Suppressor macrophage (primary cell): ENCODE measurements at regions not wholly inside any gene's neighbourhood (a gene's known extent, or its start where the extent isn't known, plus 50 kb on each side); places are given as distances from the start of the nearest gene placed in this dataset.

ENCODE experiments used
- DNase-seq, 4 experiments: peaks; one replicate each; pipeline ENCODE4 v3.0.0-alpha.2; 2020 to 2022

DNA sequence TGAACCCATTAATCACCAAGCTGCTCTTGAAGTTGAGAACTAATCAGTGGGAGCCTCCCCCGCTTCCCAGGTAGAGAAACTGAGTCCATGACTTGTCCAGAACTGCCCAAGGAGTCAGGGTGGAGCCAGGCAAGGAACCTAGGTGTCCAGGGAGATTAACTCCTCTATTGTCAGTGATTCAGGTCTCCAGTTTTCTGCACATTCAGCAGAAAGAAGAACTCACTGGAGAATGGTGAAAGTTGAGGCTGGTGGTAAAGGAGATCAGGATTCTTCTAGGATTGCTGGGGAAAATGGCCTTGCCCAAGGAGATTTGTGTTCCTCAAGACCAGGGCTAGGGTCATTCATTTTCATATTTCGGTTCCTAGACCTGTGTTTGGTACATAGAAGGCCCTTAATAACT, 87.2 kb upstream of the CISTR start:
- DNase-seq: no peak

DNA sequence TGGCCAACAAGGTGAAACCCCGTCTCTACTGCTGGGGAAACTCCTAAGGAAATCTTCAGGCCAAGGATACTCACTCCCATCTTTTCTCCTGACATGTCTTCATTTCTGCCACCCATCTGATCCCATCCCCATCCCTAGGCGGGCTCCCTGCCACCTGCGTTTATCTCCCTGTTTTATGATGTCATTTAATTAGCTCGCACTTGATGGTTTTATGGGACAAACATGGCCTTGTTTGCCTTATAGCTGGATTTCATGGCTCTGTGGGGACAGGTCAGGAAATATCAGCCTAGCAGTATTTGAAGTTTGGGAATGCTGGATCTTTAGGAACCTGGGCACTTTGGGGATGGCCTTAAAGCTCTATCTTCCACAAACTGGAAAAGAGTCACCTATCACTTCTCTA, 88.5 kb upstream of the CISTR start:
- DNase-seq: no peak

- DNase-seq: no peak
Measured at GRCh38 chr12:53842686-53843085, 90.9 kb upstream of the CISTR start.

GRCh38 chr12:53843545-53843944, 91.8 kb upstream of the CISTR start:
- no peak for DNase-seq

DNA sequence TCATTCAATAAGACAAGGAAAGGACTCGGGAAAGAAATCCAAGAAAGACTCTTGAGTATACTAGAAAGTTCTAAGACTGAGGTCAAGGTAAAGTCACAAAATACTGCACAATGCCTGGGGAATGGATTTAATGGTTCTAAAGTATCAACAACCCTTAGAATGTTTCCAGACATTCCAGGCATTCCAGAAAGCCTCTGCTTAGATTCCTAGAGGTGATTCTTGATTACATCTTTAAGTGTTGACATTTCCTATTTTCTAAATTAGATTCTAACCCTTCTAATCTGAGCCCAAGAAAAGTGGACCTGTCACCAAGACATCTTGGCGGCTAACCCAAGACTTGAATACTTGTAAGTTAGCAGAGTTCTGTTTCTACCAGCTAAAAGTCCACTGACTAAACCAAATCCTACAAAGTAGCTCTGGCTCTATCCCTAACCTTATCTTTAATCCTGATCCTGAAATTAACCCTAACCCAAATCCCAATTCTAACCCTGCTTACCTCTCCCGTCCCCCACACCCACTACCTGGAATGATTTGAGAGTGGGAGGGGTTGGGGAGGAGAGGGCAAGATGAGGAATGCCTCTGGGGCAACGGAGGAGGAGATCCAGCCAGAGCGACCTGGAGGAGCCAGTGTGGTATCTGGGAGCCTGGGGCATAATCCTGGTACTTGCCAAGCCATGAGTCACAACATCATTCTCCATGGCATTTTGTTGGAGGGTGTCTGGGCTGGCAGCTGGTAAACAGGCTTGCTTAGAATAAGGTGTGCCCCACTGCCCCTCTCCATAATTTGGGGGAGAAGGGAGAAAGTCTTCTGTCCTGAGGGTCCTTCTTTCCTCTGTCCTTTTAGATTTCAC, 93.4 kb upstream of the HOXC13 start:
- DNase-seq: no peak

DNA sequence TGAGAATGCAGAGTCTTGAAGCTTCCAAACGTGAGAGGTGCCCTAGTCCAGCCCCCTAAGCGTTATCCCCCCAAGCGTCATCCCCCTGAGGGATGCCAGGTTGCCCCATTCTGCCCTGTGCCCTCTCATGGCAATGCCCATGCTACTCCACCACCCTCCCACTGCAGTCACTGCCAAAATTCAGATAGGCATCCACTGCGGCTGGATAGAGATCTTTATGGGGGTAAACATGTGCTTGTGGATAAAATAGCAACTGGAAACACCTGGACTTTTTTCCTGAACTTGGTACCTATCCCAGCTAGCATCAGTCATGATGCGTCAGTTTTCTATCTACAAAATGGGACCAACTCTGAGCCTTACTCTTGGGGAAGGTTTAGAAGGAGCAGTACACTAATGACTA, 92.7 kb upstream of the HOXC13 start:
- DNase-seq: no peak

- DNase-seq: no peak
Measured at GRCh38 chr12:53849113-53849512, 89.5 kb upstream of the HOXC13 start.

- no peak for DNase-seq
Measured at GRCh38 chr12:53849656-53850055, 89.0 kb upstream of the HOXC13 start.

- DNase-seq: no peak
Measured at GRCh38 chr12:53852061-53852460, 86.6 kb upstream of the HOXC13 start.

- DNase-seq: no peak
Measured at GRCh38 chr12:53852992-53853391, 85.6 kb upstream of the HOXC13 start.

GRCh38 chr12:53854701-53855316, 83.8 kb upstream of the HOXC13 start:
- DNase-seq: no peak

- DNase-seq: peak in 1 of 4 experiments; percentile 3
Measured at GRCh38 chr12:53856132-53856531, 82.5 kb upstream of the HOXC13 start.

DNA sequence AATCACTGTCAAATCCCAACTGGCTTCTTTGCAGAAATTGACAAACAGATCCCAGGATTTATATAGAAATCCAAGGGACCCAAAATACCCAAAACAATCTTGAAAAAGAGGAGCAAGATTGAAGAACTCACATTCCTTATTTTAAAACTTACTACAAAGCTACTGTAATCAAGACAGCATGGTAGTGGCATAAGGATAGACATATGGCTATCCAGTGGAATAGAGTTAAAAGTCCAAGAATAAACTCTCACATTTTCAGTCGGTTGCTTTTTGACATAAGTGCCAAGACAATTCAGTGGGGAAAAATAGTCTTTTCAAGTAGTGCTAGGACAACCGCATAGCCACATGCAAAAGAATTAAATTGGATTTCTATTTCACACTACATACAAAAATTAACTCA, 81.0 kb upstream of the HOXC13 start:
- no peak for DNase-seq

DNA sequence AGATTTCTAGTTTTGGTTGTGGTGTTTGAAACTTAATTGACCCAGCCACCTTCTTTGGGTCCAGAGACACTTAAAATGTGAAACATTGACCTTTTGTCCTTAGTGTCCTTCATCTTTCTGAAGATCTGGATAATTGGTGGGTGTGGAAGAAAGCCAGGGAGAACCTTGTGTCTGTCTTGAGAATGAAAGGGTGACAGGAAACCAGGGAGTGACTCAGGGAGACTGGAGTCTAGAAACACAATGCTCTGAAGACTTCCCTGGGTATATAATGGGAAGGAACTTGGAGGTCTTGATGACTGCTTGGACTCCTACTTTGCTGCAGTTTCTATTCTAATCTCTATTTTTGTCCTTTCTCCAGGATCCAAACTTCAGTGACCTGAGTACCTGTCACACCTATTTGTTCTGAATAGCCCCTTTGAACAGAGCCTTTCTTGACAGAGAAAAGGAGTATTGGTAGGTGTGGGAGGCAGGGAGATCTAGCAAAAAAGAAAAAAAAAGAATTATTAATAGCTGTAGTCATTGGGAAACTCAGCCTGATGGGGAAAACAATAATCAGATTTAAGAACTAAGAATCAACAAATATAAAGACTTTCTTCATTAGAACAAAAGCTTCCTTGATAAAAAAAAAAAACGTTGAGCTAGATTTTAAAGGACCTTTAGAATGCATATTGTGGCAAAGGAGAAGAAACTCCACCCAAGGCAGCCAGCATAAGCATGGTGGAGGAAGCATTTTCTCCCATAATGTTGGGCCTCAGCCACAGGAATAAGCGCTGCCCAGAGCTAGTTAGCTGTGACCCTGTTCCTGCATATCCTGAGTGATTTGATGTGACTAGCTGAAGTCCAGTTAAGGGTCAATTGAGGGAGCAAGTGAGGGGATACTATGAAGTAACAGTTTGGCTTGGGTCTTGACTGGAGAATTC, 77.9 kb upstream of the HOXC13 start:
- DNase-seq: no peak

DNA sequence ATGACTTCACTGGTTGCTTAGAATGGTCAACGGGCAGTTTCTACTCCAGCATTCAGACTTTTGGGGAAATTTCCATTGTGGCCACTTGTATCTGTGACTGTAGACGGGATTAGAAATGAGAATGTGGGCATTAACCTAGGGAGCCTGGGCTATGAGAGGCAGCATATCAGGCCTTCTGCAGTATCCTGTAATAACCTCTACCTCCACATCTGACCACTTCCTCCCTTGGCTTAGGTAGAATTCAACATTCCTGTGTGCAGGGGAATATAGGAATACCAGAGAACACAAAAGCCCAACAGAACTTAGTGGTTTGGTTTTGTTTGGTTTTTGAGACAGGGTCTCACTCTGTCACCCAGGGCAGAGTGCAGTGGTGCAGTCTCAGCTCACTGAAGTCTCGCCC, 76.4 kb upstream of the HOXC13 start:
- no peak for DNase-seq

- no peak for DNase-seq
Measured at GRCh38 chr12:53862831-53863230, 75.8 kb upstream of the HOXC13 start.

DNA sequence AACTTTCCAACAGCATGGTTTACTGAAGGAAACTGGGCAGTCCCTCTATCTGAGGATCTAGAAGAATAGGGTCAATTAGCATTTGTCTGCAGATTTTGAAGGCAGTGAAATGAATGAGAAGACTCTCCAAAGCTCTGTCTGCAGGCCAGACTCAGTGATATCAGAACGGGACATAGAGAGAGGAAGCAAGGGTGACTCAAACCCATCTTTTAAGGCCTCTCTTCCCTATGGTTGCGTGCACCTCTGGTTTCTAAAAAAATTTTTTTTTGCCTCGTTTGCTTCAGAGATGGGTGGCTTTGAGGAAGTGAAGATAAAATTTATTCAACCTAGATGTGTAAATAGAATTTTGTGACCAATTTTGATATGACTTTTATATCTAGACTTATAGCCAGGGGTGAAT, 71.9 kb upstream of the HOXC13 start:
- DNase-seq: no peak

DNA sequence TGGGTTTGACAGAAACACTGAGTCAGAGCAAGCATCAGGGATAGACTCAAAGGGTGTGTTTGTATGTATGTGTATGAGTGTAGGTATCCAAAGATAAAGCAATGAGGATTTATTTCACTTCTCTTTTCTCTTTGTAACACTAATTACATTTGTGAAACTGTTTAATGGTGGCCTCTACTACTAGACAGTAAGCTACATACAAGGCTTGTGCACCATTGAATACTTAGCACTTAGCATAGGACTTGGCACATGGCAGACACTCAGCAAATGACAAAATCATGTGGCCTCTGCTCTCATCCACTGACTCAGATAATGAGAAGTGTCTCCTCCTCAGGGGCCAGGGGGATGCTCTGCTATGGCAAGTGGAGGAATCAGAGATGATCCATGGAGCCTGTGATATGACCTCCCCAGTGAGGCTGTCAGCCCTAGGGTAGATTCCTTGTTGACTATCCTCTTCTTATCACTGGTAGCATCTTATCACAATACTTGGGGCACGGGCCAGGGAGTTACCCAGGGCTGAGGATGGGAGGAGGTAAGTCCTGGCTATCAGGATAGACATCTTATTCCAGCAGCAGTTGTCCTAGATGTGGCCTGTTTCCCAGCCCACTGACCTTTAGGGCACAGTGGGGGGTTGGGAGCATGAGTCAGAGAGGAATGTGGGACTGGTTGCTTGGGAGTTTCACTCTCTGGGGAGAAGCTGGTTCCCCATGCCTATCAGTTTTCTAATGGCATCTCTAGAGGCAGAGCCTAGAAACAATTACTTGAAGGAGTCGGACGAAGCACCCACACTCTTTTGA, 71.2 kb upstream of the HOXC13 start:
- DNase-seq: no peak

GRCh38 chr12:53868511-53868986, 70.1 kb upstream of the HOXC13 start:
- no peak for DNase-seq

- DNase-seq: no peak
Measured at GRCh38 chr12:53869500-53869899, 69.1 kb upstream of the HOXC13 start.

- DNase-seq: no peak
Measured at GRCh38 chr12:53870117-53870516, 68.5 kb upstream of the HOXC13 start.

DNA sequence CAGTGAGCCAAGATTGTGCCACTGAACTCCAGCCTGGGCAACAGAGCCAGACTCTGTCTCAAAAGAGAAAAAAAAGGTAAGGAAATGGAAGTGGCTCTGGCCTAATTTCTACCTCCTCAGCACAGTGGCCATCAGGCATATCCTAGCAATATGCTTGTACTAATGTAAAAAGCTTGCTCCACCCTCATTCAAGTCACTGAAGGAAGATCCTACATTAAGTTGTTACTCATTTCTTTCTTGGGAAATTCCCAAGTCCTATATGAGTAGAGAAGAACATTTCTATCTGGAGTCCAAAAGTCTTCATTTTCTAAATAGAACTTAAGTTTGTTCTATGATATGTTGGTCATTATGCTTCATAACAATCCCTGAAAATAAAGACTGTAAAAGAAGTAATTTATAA, 67.3 kb upstream of the HOXC13 start:
- no peak for DNase-seq
